ENCODE measurements at regions not wholly inside any gene's neighbourhood (a gene's known extent, or its start where the extent isn't known, plus 50 kb on each side); places are given as distances from the start of the nearest gene placed in this dataset.
"Not testable (repeated sequence)": the region's sequence is repeated elsewhere in the genome, so short reads cannot be mapped to it uniquely, and the experiment has no call there.

GRCh38 chr18:10085416-10085815 lies 171.6 kb downstream of the VAPA start:
- DNase-seq (ENCODE audit: low spot score) = no peak

GRCh38 chr18:10085876-10086275 lies 172.1 kb downstream of the VAPA start:
- DNase-seq (ENCODE audit: low spot score) = no peak

- no peak for DNase-seq (ENCODE audit: low spot score)
Observed at GRCh38 chr18:10086458-10087210, 172.8 kb downstream of the VAPA start.

DNA sequence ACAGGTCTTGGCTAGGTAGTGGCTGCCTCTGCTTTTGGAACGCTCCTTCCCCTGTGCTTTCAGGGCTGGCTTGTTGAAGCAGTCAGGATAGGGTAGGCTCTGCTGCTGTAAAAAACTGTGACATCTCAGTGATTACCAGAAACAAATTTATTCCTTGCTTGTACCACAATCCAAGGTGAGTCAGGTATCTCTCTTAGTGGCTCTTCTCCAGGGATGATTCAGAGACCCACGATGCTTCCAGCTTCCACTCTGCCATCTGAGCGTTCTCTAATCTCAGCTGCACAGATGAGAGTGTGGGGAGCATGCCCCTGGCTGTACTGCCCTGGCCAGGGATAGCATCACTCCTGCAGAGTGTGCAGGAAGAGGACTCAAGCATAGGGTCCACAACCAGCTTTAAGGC lies 174.9 kb downstream of the VAPA start:
- no peak for DNase-seq (ENCODE audit: low spot score)

DNA sequence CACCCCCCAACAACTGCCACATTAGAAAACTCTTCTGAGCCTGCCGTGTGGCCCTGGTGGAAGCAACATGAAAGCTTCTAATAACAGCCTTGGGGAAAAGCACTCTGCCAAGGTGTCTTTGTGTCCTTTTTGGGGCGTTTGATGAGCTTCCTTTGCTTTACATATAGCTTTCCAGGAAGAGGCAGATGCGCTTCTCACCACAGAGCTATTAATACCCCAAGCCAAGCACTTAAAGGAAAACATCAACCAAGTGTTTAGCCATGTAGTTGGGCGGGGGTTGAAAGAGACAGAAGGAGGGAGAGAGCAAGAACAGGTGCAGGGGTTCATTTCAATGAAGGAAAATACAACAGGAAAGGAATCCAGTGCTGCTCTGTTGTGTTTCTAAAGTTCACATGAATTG lies 176.1 kb downstream of the VAPA start:
- no peak for DNase-seq (ENCODE audit: low spot score)

GRCh38 chr18:10090668-10091067 lies 176.9 kb downstream of the VAPA start:
- DNase-seq (ENCODE audit: low spot score) = no peak

DNA sequence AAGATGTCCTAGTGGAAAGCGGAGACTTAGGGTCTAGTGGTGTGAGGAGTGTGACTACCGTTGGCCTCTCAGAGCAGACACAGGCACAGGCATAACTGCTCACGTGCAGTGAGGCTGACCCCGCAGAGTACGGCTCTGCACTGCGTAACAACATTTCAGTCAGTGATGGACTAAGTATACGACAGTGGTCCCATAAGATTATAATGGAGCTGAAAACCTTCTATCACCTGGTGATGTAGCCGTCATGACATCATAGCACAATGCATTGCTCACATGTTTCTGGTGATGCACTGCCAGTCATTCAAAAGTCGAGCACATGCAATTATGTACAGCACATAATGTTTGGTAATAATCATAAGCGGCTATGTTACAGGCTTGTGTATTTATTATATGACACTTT lies 179.6 kb downstream of the VAPA start:
- DNase-seq (ENCODE audit: low spot score) = no peak

- no peak for DNase-seq (ENCODE audit: low spot score)
Observed at GRCh38 chr18:10094154-10094553, 180.3 kb downstream of the VAPA start.

DNA sequence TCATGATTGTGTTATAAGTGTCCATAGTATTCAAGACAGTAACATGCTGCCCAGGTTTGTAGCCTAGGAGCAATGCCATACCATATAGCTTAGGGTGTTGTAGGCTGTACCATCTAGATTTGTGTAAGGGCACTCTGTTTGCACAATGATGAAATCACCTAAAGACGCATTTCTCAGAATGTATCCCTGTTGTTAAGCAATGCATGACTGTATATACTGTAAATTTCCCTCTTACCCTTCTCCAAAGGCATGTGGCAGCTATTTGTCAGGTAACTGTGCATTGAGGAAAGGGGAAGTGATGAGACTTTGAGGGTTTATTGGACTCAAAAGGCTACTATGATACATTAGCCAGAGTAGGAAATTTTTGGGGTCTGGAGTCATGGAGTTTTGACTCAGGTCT lies 180.8 kb downstream of the VAPA start:
- DNase-seq (ENCODE audit: low spot score) = no peak

- DNase-seq (ENCODE audit: low spot score) = no peak
Observed at GRCh38 chr18:10095356-10095755, 181.5 kb downstream of the VAPA start.

GRCh38 chr18:10099539-10100140 lies 185.8 kb downstream of the VAPA start:
- no peak for DNase-seq (ENCODE audit: low spot score)

- DNase-seq (ENCODE audit: low spot score) = no peak
Observed at GRCh38 chr18:10100196-10100595, 186.4 kb downstream of the VAPA start.

DNA sequence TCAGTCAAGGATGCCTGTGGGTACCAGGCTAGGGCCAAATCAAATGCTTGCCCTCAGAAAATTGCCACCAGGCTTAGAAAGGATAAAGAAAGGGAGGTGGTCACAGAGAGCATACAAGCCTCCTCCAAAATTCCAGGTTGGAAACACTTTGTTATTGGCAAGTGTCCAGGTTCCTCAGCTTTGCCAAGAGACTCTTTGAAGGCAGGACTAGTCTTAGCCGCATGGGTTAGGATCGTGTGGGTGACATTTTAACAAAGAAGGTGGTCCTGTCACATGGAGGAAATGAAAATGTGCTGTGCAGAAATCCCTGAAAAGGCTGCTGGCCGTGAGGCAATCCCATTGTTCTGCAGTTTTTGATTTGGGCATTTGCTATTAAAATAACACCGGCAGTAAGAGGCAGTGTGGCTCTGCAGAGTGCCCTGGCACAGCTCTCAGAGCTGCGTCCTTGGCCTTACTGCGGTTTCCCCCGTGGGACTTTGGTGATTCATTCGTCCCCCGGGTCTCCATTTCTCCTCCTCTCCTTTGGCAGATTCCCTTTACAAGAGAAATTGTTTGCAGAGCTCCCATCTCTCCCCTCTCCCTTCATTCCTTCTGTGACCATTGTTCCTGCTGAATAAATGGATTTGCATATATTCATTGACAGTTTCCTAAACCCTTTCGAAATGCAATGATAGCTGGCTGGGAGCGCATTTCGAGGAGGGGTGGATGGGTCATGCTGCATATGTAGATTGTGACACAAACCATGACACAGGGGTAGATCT lies 187.3 kb downstream of the VAPA start:
- DNase-seq (ENCODE audit: low spot score) = peak; percentile 30

DNA sequence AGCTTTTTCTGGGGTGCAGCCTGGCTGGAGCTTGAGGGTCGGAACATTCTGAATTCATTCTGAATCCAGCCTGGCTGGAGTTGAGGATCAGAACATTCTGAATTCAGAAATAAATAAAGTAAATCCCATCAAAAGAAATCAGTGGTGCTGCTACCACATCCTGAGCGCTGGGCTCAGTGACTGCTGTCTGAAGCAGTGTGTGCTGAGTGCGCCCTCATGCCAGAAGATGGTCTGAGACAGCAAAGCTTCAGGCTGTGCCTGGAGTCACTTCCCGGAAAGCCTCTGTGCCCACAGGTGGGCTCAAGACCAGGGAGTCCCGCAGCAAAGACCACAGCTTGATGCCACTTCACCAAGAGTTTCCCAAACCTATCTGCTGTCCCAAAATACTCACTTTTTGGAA lies 187.9 kb downstream of the VAPA start:
- DNase-seq (ENCODE audit: low spot score) = no peak

- not testable (repeated sequence) for DNase-seq (ENCODE audit: low spot score)
Observed at GRCh38 chr18:10105118-10105517, 191.3 kb downstream of the VAPA start.

GRCh38 chr18:10111191-10111590 lies 197.4 kb downstream of the VAPA start:
- no peak for DNase-seq (ENCODE audit: low spot score)

- DNase-seq (ENCODE audit: low spot score) = no peak
Observed at GRCh38 chr18:10111944-10112343, 198.1 kb downstream of the VAPA start.

- no peak for DNase-seq (ENCODE audit: low spot score)
Observed at GRCh38 chr18:10113121-10114022, 199.6 kb downstream of the VAPA start.

GRCh38 chr18:10114717-10115463 lies 201.1 kb downstream of the VAPA start:
- no peak for DNase-seq (ENCODE audit: low spot score)

DNA sequence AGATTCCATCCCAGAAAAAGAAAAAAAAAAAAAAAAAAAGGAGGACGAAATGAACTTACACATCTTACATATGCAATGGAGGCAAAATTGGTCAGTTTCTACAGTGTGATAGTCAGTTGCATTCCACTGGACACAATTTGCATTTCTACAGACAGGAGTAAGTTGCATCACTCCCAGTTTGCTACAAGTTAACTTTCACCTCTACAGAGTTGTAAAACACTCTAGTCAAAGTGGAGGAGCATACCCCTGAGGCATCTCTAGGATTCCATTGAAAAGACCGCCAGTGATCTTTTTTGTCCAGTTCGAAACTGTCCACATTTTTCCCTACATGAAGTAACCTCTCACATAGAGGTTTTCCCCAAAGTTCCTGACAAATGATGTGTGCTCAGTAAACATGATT lies 202.8 kb downstream of the VAPA start:
- DNase-seq (ENCODE audit: low spot score) = no peak

- DNase-seq (ENCODE audit: low spot score) = no peak
Observed at GRCh38 chr18:10119528-10119927, 205.7 kb downstream of the VAPA start.

Data from COLO829 (cell line).